Peyer's patch (tissue), 4 donors: ENCODE measurements at regions not wholly inside any gene's neighbourhood (a gene's known extent, or its start where the extent isn't known, plus 50 kb on each side); places are given as distances from the start of the nearest gene placed in this dataset.

Source experiments
- CTCF ChIP-seq, 6 experiments: fragments of 450-650 bp in 4 of 6; fragments of 200-600 bp in 2 of 6; sonication (generic) in 1 of 6; IDR thresholded peaks; one replicate each; pipeline ENCODE4 v1.5.1; 2017 to 2019; ENCODE audit warnings: antibody characterized with exemption in 6 of 6, mild to moderate bottlenecking in 3 of 6, moderate library complexity in 1 of 6
- POLR2A ChIP-seq, 2 donors: fragments of 450-650 bp; IDR thresholded peaks; one replicate each; pipeline ENCODE4 v1.5.1; 2017; ENCODE audit warnings: antibody characterized with exemption in 2 of 2, mild to moderate bottlenecking in 2 of 2, moderate library complexity in 2 of 2

GRCh38 chr3:73120710-73121109 is 59.3 kb downstream of the EBLN2 start:
- TF ChIP-seq CTCF (IDR thresholded peaks at IDR 0.05) (no peak), POLR2A (IDR thresholded peaks at IDR 0.05) (no peak)
